HepG2 (cell line): ENCODE measurements at regions not wholly inside any gene's neighbourhood (a gene's known extent, or its start where the extent isn't known, plus 50 kb on each side); places are given as distances from the start of the nearest gene placed in this dataset.

Source experiments
- ARID5B ChIP-seq: IDR thresholded peaks from 2 replicates; pipeline ENCODE4 v1.4.0; 2020; ENCODE audit warnings: mild to moderate bottlenecking, missing genetic modification reagents
- DPF2 ChIP-seq: sonication (generic); formaldehyde crosslinking; IDR thresholded peaks from 2 replicates; pipeline ENCODE4 v1.4.0; 2020; ENCODE audit warnings: mild to moderate bottlenecking, low read depth, missing genetic modification reagents, borderline replicate concordance
- ELF3 ChIP-seq: IDR thresholded peaks from 2 replicates; pipeline ENCODE4 v1.6.1; 2016; ENCODE audit warnings: missing genetic modification reagents, missing compliant biosample characterization
- MBD4 ChIP-seq: IDR thresholded peaks from 2 replicates; pipeline ENCODE4 v1.6.1; 2012; ENCODE audit warnings: low read length, inconsistent platforms, borderline replicate concordance
- MIER3 ChIP-seq: IDR thresholded peaks from 2 replicates; pipeline ENCODE4 v1.6.1; 2016; ENCODE audit warnings: missing compliant biosample characterization, borderline replicate concordance
- MTF2 ChIP-seq: sonication (generic); formaldehyde crosslinking; IDR thresholded peaks from 2 replicates; pipeline ENCODE4 v1.5.0; 2020; ENCODE audit warnings: missing genetic modification reagents, borderline replicate concordance
- MXI1 ChIP-seq: IDR thresholded peaks from 3 replicates; pipeline ENCODE4 v1.6.1; 2012; ENCODE audit warnings: low read depth, low read length, inconsistent platforms, borderline replicate concordance
- PAF1 ChIP-seq: IDR thresholded peaks from 2 replicates; pipeline ENCODE4 v1.6.1; 2016; ENCODE audit warnings: missing genetic modification reagents, missing compliant biosample characterization
- PHF20 ChIP-seq: sonication (generic); formaldehyde crosslinking; IDR thresholded peaks from 2 replicates; pipeline ENCODE4 v1.5.0; 2020; ENCODE audit warnings: mild to moderate bottlenecking, missing genetic modification reagents
- PHF21A ChIP-seq: sonication (generic); formaldehyde crosslinking; IDR thresholded peaks from 2 replicates; pipeline ENCODE4 v1.5.0; 2020; ENCODE audit warnings: mild to moderate bottlenecking, missing genetic modification reagents
- RFX3 ChIP-seq: IDR thresholded peaks from 2 replicates; pipeline ENCODE4 v1.6.1; 2016; ENCODE audit warnings: missing biosample characterization, missing genetic modification reagents
- SMAD9 ChIP-seq: sonication (generic); formaldehyde crosslinking; IDR thresholded peaks from 2 replicates; pipeline ENCODE4 v1.5.1; 2020; ENCODE audit warnings: mild to moderate bottlenecking, missing genetic modification reagents
- SOX6 ChIP-seq, 2 experiments: fragments of 450-650 bp in 1 of 2; sonication (generic) in 1 of 2; formaldehyde crosslinking in 1 of 2; IDR thresholded peaks; 2 replicates each; pipeline versions ENCODE4 v1.4.0 to v1.6.1; 2017 to 2020; ENCODE audit warnings: antibody characterized with exemption in 1 of 2, mild to moderate bottlenecking in 1 of 2, missing genetic modification reagents in 1 of 2
- SPEN ChIP-seq: sonication (generic); formaldehyde crosslinking; IDR thresholded peaks from 2 replicates; pipeline ENCODE4 v1.5.1; 2020; ENCODE audit warnings: low read depth, mild to moderate bottlenecking, missing genetic modification reagents
- XBP1 ChIP-seq: sonication (generic); formaldehyde crosslinking; IDR thresholded peaks from 2 replicates; pipeline ENCODE4 v1.5.0; 2020; ENCODE audit warnings: missing genetic modification reagents
- ZEB1 ChIP-seq: IDR thresholded peaks from 2 replicates; pipeline ENCODE4 v1.6.1; 2012; ENCODE audit warnings: mild to moderate bottlenecking, low read depth, inconsistent platforms; ENCODE audit not compliant: insufficient replicate concordance
- ZFP37 ChIP-seq: sonication (generic); formaldehyde crosslinking; IDR thresholded peaks from 2 replicates; pipeline ENCODE4 v1.4.0; 2020; ENCODE audit warnings: missing genetic modification reagents, borderline replicate concordance
- ZNF382 ChIP-seq: sonication (generic); formaldehyde crosslinking; IDR thresholded peaks from 2 replicates; pipeline ENCODE4 v1.5.0; 2020; ENCODE audit warnings: missing genetic modification reagents, mild to moderate bottlenecking, borderline replicate concordance
- ZNF550 ChIP-seq: sonication (generic); formaldehyde crosslinking; IDR thresholded peaks from 2 replicates; pipeline ENCODE4 v1.4.0; 2020; ENCODE audit warnings: mild to moderate bottlenecking, missing genetic modification reagents, borderline replicate concordance
- ZNF558 ChIP-seq: sonication (generic); formaldehyde crosslinking; IDR thresholded peaks from 2 replicates; pipeline ENCODE4 v1.9.0; 2022; ENCODE audit warnings: mild to moderate bottlenecking, missing genetic modification reagents, borderline replicate concordance
- ZNF652 ChIP-seq: IDR thresholded peaks from 2 replicates; pipeline ENCODE4 v1.6.1; 2016; ENCODE audit warnings: low read depth, borderline replicate concordance
- ZNF678 ChIP-seq: sonication (generic); formaldehyde crosslinking; IDR thresholded peaks from 2 replicates; pipeline ENCODE4 v1.4.0; 2020; ENCODE audit warnings: mild to moderate bottlenecking, missing genetic modification reagents
- ZNF691 ChIP-seq: sonication (generic); formaldehyde crosslinking; IDR thresholded peaks from 2 replicates; pipeline ENCODE4 v1.4.0; 2020; ENCODE audit warnings: missing genetic modification reagents, low read depth, mild to moderate bottlenecking, borderline replicate concordance
- TF ChIP-seq, protein P1 (sequence below): IDR thresholded peaks from 2 replicates; pipeline ENCODE4 v1.6.1; 2012; ENCODE audit warnings: low read length, improper control_type of control experiment

DNA sequence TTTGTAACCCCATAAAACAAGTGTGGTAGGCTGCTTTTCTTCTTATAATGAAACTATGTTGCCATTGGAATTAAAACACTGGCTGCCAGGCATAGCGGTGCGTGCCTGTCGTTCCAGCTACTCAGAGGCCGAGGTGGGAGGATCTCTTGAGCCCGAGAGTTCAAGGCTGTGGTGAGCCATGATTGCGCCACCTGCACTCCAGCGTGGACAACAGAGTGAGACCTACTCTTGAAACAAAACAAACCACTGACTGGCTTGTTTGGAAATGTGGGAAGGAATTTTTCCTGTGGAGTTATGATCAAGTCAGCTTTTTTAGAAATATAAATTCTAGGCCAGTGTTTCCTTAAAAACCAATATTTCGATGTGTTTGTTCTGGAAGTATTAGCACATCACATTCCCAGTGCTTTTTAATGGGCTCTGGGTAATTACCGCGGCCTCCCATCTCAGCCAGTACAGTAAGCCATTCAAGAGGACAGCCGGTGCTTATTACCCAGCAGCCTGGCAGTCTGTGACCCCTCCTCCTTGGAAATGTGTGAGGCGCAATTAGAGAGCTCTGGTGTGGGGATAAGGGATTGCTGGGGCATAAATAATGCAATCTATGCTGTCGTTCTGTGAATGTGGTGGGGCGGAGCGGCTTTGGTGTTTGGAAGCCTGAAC is 58.3 kb upstream of the TRAK1 start (continued):
- TF ChIP-seq ARID5B (peak; percentile 98), PHF20 (CRISPR knock-in tag) (no peak), ZNF558 (CRISPR knock-in tag) (no peak), ELF3 (CRISPR knock-in tag) (peak; percentile 78), ZNF550 (no peak), ZNF678 (CRISPR knock-in tag) (no peak), MXI1 (peak; percentile 68; the same call in 2 of the 3 replicates), ZNF382 (CRISPR knock-in tag) (no peak), SMAD9 (CRISPR knock-in tag) (no peak), MBD4 (no peak), PAF1 (no peak), ZFP37 (CRISPR knock-in tag) (no peak), MIER3 (CRISPR knock-in tag) (peak; percentile 73; the same call in 1 of the 2 replicates), ZNF691 (CRISPR knock-in tag) (no peak), ZNF652 (CRISPR knock-in tag) (peak; percentile 26; the same call in 1 of the 2 replicates), RFX3 (CRISPR knock-in tag) (no peak), SOX6 (IDR thresholded peaks at IDR 0.05) (no peak), SOX6 (CRISPR knock-in tag; IDR thresholded peaks at IDR 0.05) (peak; percentile 92), MTF2 (no peak), ZEB1 (no peak), PHF21A (CRISPR knock-in tag) (peak; percentile 94), XBP1 (CRISPR knock-in tag) (no peak), SPEN (CRISPR knock-in tag) (peak; percentile 42; the same call in 1 of the 2 replicates), DPF2 (CRISPR knock-in tag) (peak; percentile 93)
- TF ChIP-seq, protein P1, sequence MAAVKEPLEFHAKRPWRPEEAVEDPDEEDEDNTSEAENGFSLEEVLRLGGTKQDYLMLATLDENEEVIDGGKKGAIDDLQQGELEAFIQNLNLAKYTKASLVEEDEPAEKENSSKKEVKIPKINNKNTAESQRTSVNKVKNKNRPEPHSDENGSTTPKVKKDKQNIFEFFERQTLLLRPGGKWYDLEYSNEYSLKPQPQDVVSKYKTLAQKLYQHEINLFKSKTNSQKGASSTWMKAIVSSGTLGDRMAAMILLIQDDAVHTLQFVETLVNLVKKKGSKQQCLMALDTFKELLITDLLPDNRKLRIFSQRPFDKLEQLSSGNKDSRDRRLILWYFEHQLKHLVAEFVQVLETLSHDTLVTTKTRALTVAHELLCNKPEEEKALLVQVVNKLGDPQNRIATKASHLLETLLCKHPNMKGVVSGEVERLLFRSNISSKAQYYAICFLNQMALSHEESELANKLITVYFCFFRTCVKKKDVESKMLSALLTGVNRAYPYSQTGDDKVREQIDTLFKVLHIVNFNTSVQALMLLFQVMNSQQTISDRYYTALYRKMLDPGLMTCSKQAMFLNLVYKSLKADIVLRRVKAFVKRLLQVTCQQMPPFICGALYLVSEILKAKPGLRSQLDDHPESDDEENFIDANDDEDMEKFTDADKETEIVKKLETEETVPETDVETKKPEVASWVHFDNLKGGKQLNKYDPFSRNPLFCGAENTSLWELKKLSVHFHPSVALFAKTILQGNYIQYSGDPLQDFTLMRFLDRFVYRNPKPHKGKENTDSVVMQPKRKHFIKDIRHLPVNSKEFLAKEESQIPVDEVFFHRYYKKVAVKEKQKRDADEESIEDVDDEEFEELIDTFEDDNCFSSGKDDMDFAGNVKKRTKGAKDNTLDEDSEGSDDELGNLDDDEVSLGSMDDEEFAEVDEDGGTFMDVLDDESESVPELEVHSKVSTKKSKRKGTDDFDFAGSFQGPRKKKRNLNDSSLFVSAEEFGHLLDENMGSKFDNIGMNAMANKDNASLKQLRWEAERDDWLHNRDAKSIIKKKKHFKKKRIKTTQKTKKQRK, result no peak
